Renal cortical epithelial cell (primary cell): ENCODE measurements at regions not wholly inside any gene's neighbourhood (a gene's known extent, or its start where the extent isn't known, plus 50 kb on each side); places are given as distances from the start of the nearest gene placed in this dataset.

Experiments used
- DNase-seq: peaks from one replicate; pipeline ENCODE4 v3.0.0-alpha.2; 2011; ENCODE audit warnings: low read depth

DNA sequence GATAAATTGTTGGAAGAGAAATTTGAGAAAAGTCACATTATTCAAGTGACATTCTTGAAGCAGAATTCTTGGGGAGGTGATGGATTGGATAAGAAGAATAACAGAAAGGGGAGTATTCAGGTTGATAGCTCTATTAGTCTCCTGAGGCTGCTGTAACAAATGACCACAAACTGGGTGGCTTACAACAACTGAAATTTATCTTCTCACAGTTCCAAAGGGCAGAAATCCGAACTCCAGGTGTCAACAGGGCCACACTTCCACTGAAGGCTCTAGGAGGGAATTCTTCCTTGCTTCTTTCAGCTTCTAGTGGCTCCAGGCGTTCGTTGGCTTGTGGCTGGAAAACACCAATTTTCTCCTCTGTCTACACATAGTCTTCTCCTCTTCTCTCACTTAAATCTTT, 99.8 kb downstream of the TES start:
- DNase-seq: no peak

DNA sequence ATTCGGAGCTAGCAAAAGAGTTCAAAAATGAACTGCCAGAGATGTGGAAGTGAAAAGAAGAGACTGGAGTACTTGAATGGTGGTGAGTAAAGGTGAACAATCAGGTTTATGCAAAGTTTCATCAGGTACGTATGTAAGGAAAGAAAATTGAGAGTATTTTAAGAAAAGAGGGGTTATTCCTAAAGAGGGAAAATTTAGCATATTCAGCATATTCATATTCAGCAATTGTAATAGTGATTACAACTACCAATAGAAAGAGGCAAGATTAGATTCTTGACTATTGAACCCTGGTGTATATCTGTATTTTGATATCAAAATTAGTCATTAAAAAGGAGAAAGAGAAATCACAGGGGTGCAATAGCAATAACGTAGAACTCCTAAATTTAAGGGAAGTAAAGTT, 100.9 kb downstream of the TES start:
- DNase-seq: no peak

GRCh38 chr7:116311816-116312471, 101.6 kb downstream of the TES start:
- DNase-seq: no peak

- peak; percentile 33 for DNase-seq
Observed at GRCh38 chr7:116315293-116315692, 105.0 kb downstream of the TES start.

DNA sequence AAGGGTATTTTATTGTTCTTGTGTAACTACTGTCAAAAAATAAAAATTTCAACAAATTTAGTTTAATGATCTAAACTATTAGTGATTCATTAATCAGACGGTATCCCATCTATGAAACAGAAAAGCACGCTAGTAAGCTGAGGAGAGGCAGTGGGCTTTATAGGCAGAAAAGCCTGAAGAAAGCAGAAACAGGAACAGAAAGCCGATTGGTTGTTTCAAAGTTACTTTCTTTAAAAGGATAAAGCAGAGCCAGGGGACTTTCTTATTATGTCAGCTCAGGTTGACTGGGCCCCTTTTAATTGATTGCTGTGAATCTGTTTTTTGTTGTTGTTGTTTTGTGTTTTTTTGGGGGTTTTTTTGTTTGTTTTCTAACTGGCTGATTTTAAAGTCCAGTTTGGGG, 105.5 kb downstream of the TES start:
- no peak for DNase-seq

GRCh38 chr7:116316838-116317628, 106.7 kb downstream of the TES start:
- peak; percentile 100 for DNase-seq

DNA sequence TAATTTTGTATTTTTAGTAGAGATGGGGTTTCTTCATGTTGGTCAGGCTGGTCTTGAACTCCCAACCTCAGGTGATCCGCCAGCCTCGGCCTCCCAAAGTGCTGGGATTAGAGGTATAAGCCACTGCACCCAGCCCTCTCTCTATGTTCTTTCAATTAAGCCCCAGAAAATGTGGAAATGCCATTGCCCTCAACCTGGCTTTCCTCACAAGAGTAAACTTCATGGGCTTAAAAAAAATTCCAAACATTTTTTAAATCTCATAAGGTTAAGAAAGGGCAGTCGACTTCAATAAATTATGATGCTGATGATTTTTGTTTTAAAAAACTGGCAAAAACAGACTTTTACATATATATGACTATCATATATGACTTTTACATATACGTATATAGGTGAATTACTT, 107.6 kb downstream of the TES start:
- DNase-seq: peak; percentile 45

GRCh38 chr7:116322541-116322940, 112.2 kb downstream of the TES start:
- DNase-seq: no peak

DNA sequence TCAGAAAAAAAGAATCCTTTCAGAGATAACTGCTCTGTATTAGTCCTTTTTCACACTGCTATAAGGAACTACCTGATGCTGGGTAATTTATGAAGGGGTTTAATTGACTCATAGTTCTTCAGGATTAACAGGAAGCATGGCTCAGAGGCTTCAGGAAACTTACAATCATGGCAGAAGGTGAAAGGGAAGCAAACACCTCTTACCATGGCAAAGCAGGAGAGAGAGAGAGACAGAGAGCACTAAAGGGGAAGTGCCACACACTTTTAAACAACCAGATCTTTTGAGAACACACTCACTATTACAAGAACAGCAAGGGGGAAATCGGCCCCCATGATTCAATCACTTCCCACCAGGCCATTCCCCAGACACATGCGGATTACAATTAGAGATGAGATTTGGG, 114.2 kb downstream of the TES start:
- DNase-seq: no peak

- DNase-seq: no peak
Observed at GRCh38 chr7:116325517-116325916, 115.2 kb downstream of the TES start.

DNA sequence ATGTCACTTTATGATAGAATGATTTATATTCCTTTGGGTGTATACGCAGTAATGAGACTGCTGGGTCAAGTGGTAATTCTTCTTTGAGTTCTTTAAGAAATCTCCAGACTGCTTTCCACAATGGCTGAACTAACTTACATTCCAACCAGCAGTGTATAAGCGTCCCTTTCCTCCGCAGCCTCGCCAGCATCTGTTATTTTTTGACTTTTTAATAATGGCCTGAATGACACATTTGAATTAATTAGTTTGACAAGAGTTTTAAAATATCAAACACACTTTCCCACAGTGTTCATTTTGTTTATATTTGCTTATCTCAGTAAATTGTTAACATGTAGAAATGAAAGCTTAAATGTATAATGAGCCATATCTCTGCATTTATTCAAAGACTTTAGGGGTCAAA, 116.8 kb downstream of the TES start:
- DNase-seq: no peak

DNA sequence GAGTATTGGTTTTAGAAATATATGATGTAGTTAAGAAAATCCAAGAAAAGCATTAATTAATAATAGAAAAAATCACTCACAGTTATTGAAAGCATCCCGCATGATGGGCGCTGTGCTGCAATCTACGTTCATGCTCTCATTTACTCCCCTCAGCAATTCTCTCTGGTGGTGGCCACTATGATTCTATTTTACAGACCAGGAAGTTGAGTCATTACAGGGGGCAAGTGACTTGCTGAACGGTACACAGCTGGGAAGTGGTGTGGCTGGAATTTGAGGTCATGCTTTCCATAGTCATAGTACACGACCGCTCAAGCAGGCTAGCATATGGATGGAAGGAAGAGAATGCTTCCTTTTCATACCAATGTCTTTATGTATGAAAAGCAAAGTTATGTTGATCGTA, 117.4 kb downstream of the TES start:
- peak; percentile 56 for DNase-seq

DNA sequence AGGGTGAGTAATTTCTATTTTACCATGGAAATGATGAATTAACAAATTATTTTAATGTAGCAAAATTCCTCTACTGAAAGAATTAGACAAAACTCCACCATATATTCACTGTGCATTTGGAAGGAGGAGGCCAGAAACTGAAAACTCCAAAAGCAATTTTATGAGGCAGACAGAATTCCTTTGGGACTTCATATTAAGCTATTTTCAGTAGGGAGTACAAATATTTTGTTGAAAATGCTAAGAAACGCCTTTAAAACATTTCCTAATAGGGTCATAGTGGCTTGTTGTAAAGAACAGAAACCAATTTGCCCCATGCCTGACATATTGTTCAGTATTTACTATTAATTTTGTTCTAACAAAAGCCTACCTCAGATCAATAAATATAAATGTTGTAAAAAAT, 117.8 kb downstream of the TES start:
- no peak for DNase-seq

GRCh38 chr7:116329686-116330503, 119.6 kb downstream of the TES start:
- no peak for DNase-seq

- DNase-seq: no peak
Observed at GRCh38 chr7:116331020-116331419, 120.7 kb downstream of the TES start.

DNA sequence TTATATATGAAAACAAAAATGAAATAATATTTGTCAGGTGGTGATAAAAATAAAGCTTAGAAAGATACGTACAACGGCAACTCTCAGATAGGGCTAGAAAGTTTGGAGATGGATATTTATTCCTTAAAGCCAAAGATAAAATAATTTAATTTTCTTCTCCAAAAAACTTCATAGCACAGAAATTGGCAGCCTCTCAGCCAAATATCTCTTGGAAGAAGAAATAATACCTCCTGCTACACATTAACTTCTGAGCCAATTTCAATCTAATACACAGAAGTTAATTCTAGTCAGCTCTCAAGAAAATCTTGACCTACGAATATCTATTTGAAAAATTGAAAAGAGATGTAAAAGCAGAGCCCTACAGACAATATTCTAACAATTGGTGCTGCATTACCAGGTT, 122.4 kb downstream of the TES start:
- DNase-seq: no peak

GRCh38 chr7:116334555-116334954, 124.2 kb downstream of the TES start:
- no peak for DNase-seq

DNA sequence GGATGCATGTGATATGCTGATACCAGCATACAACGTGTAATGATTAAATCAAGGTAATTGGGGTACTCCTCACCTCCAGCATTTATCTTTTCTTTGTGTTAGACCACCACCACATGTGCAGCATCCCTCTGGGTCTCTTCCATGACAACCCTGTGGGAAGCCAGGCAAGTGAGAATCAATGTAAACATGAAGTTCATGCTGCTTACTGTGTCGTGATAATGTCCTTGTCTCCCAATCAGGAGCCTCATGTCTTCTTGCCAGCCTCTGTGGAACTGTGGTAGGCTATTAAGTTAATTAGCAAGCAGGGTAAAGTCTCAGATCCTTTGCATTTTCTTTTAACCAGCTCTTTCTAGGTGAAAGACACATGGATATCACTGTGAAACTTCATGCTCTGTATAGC, 126.7 kb downstream of the TES start:
- DNase-seq: no peak

GRCh38 chr7:116337800-116338199, 127.5 kb downstream of the TES start:
- DNase-seq: no peak

- peak; percentile 32 for DNase-seq
Observed at GRCh38 chr7:116339564-116339963, 129.2 kb downstream of the TES start.

DNA sequence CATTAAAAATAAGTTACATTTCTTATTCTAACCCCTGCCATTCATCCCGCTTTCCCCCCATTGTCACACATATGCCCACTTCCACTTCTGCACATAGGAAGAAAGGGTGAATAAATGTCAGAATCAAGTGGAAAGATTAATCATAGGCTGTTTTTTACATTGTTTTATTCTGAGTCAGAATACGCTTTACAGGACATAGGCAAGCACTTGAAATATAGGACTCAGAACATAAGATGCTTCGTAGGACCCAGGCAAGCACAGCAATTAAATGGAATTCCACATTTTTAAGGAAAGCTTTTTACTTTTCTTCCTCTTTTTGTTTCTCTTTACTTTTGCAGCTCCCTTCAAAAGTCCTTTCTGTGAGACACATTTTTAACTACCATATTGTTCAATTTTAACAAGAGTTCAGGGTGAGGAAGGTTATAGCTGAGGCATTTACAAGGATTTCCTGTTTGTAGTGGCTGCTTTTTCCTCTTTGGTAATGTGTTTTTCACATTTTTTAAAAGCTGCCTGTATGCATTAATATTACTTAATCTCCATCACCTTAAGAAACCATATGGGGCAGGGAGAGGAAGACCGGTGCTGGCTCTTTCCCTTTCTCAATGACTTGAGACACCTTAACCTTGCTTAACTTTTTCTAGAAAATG, 130.0 kb downstream of the TES start:
- no peak for DNase-seq
